CD14-positive monocyte (primary cell): ENCODE measurements at regions not wholly inside any gene's neighbourhood (a gene's known extent, or its start where the extent isn't known, plus 50 kb on each side); places are given as distances from the start of the nearest gene placed in this dataset.

Source experiments
- DNase-seq, 3 donors: peaks; one replicate each; pipeline ENCODE4 v3.0.0-alpha.2; 2011 to 2022
- H2AFZ ChIP-seq: 2 replicates; pipeline ENCODE4 v1.6.0; 2012; ENCODE audit warnings: mild to moderate bottlenecking, low read depth, low read length, inconsistent platforms; ENCODE audit not compliant: insufficient read depth, poor library complexity, severe bottlenecking
- H3K27ac ChIP-seq, 2 donors: 1 replicate in 1 of 2; 2 replicates in 1 of 2; pipeline ENCODE4 v1.5.1; 2012 to 2013; ENCODE audit warnings: low read length in 2 of 2, control low read depth in 1 of 2, inconsistent platforms in 1 of 2, low read depth in 1 of 2, mild to moderate bottlenecking in 1 of 2
- H3K27me3 ChIP-seq, 2 donors: one replicate each; pipeline versions ENCODE4 v1.6.0 to v1.6.1; 2011 to 2013; ENCODE audit warnings: low read length in 2 of 2; ENCODE audit not compliant: control insufficient read depth in 2 of 2, insufficient read depth in 2 of 2
- H3K36me3 ChIP-seq, 2 donors: replicated peaks in 1 of 2; 1 replicate in 1 of 2; 2 replicates in 1 of 2; pipeline versions ENCODE4 v1.5.1 to v1.6.1; 2012 to 2013; ENCODE audit warnings: low read length in 2 of 2, control low read depth in 1 of 2, inconsistent platforms in 1 of 2, mild to moderate bottlenecking in 1 of 2; ENCODE audit not compliant: insufficient read depth in 2 of 2, control insufficient read depth in 1 of 2
- H3K4me1 ChIP-seq, 2 donors: 1 replicate in 1 of 2; 2 replicates in 1 of 2; pipeline versions ENCODE4 v1.5.1 to v1.6.1; 2012 to 2013; ENCODE audit warnings: low read length in 2 of 2, control low read depth in 1 of 2, inconsistent platforms in 1 of 2, mild to moderate bottlenecking in 1 of 2, moderate library complexity in 1 of 2; ENCODE audit not compliant: insufficient read depth in 2 of 2, control insufficient read depth in 1 of 2
- H3K4me2 ChIP-seq: replicated peaks from 2 replicates; pipeline ENCODE3; 2012; ENCODE audit warnings: low read length, moderate library complexity, mild to moderate bottlenecking; ENCODE audit not compliant: poor library complexity, severe bottlenecking; ENCODE audit errors: extremely low read depth
- H3K4me3 ChIP-seq, 3 experiments: fragments of 200-600 bp in 1 of 3; sonication (generic) in 1 of 3; replicated peaks in 1 of 3; 1 replicate in 2 of 3; 2 replicates in 1 of 3; pipeline ENCODE4 v1.5.1; 2011 to 2013; ENCODE audit warnings: low read length in 3 of 3, mild to moderate bottlenecking in 3 of 3, control low read depth in 2 of 3, low read depth in 2 of 3, inconsistent platforms in 1 of 3, moderate library complexity in 1 of 3
- H3K79me2 ChIP-seq: 2 replicates; pipeline ENCODE4 v1.6.0; 2012; ENCODE audit warnings: mild to moderate bottlenecking, control low read depth, inconsistent platforms, low read length, moderate library complexity; ENCODE audit not compliant: insufficient read depth
- H3K9ac ChIP-seq: 2 replicates; pipeline ENCODE4 v1.6.0; 2017; ENCODE audit warnings: low read length, mild to moderate bottlenecking; ENCODE audit not compliant: insufficient read depth, poor library complexity, severe bottlenecking
- H3K9me3 ChIP-seq, 2 donors: replicated peaks in 1 of 2; 1 replicate in 1 of 2; 2 replicates in 1 of 2; pipeline versions ENCODE4 v1.5.1 to v1.6.1; 2012 to 2013; ENCODE audit warnings: low read length in 2 of 2, control low read depth in 1 of 2; ENCODE audit not compliant: control insufficient read depth in 1 of 2, insufficient read depth in 1 of 2
- H4K20me1 ChIP-seq: 2 replicates; pipeline ENCODE4 v1.6.0; 2012; ENCODE audit warnings: mild to moderate bottlenecking, low read length, control low read depth, moderate library complexity; ENCODE audit not compliant: insufficient read depth
- H3K27ac Mint-ChIP-seq, 7 donors: one replicate each; pipeline ENCODE4 v1.8.0; 2020; ENCODE audit warnings: mild to moderate bottlenecking in 7 of 7, mixed read lengths in 7 of 7, moderate library complexity in 6 of 7, inconsistent platforms in 2 of 7
- H3K27me3 Mint-ChIP-seq, 3 donors: one replicate each; pipeline ENCODE4 v1.8.0; 2021 to 2022; ENCODE audit warnings: low read depth in 3 of 3, mild to moderate bottlenecking in 3 of 3, mixed read lengths in 3 of 3, moderate library complexity in 3 of 3, inconsistent platforms in 1 of 3
- H3K36me3 Mint-ChIP-seq, 2 donors: one replicate each; pipeline ENCODE4 v1.8.0; 2020; ENCODE audit warnings: mixed read lengths in 2 of 2, inconsistent platforms in 1 of 2, mild to moderate bottlenecking in 1 of 2
- H3K4me1 Mint-ChIP-seq: one replicate; pipeline ENCODE4 v1.8.0; 2020; ENCODE audit warnings: mild to moderate bottlenecking, mixed read lengths
- H3K4me3 Mint-ChIP-seq, 2 donors: one replicate each; pipeline ENCODE4 v1.8.0; 2020; ENCODE audit warnings: mild to moderate bottlenecking in 2 of 2, mixed read lengths in 2 of 2, moderate library complexity in 1 of 2
- H3K9me3 Mint-ChIP-seq, 7 donors: one replicate each; pipeline ENCODE4 v1.8.0; 2020 to 2022; ENCODE audit warnings: mixed read lengths in 7 of 7, mild to moderate bottlenecking in 6 of 7, moderate library complexity in 6 of 7, inconsistent platforms in 2 of 7
- CTCF ChIP-seq: fragments of 200-600 bp; IDR thresholded peaks from one replicate; pipeline ENCODE4 v1.8.0; 2022; ENCODE audit warnings: antibody characterized with exemption, mild to moderate bottlenecking
- WGBS: methylation state at CpG from one replicate; pipeline ENCODE4 v1.1.5; 2013; ENCODE audit warnings: missing lambda C conversion rate; ENCODE audit not compliant: insufficient coverage; 5-methylcytosine and 5-hydroxymethylcytosine counted together
- intact Hi-C, 2 donors: fragments of 100-400 bp; cut with micrococcal nuclease; formaldehyde crosslinking; loops; one replicate each; pipeline versions ENCODE4 v1.15.0 to v1.15.1; 2023

GRCh38 chr2:236673126-236673822 lies 103.6 kb downstream of the ACKR3 start:
- Mint-ChIP-seq H3K9me3 (peaks cover 0 to 10% (median 0%) of the 10 kb centered on the region in 7 donors), H3K4me1 (no peaks in the 10 kb centered on the region), H3K27ac (no peak overlapping the region), H3K4me3 (no peak overlapping the region), H3K36me3 (no peaks in the 10 kb centered on the region), H3K27me3 (peaks cover 22 to 34% (median 29%) of the 10 kb centered on the region in 3 donors)
- H3K4me3 ChIP-seq, result no peak overlapping the region
- H3K4me2 ChIP-seq, result no peak overlapping the region
- no peak for TF ChIP-seq CTCF
- WGBS, result 82% methylated on average over 11 of the region's 14 CpGs
- H4K20me1 ChIP-seq, result no peaks in the 10 kb centered on the region
- H3K9ac ChIP-seq, result no peak overlapping the region
- no peaks in the 10 kb centered on the region for H3K4me1 ChIP-seq
- no peaks in the 10 kb centered on the region for H3K79me2 ChIP-seq
- no peaks in the 10 kb centered on the region for H3K36me3 ChIP-seq
- DNase-seq, result no peak
- intact Hi-C loops, result no loop called here
- no peak overlapping the region for H2AFZ ChIP-seq
- no peaks in the 10 kb centered on the region for H3K9me3 ChIP-seq
- no peak overlapping the region for H3K27ac ChIP-seq
- H3K27me3 ChIP-seq, result peaks cover 0 to 16% of the 10 kb centered on the region in 2 donors

- Mint-ChIP-seq H3K36me3 (no peaks in the 10 kb centered on the region), H3K27me3 (peaks cover 26 to 38% (median 32%) of the 10 kb centered on the region in 3 donors), H3K4me3 (no peak overlapping the region), H3K9me3 (peaks cover 0 to 8% (median 0%) of the 10 kb centered on the region in 7 donors), H3K27ac (no peak overlapping the region), H3K4me1 (no peaks in the 10 kb centered on the region)
- H3K27me3 ChIP-seq, result peaks cover 0 to 19% of the 10 kb centered on the region in 2 donors
- WGBS, result 96% methylated on average over 3 of the region's 4 CpGs
- DNase-seq, result no peak
- H3K27ac ChIP-seq, result no peak overlapping the region
- H3K9ac ChIP-seq, result no peak overlapping the region
- TF ChIP-seq CTCF, result no peak
- H3K4me3 ChIP-seq, result no peak overlapping the region
- H2AFZ ChIP-seq, result no peak overlapping the region
- no peaks in the 10 kb centered on the region for H3K4me1 ChIP-seq
- intact Hi-C loops, result no loop called here
- no peaks in the 10 kb centered on the region for H3K9me3 ChIP-seq
- no peaks in the 10 kb centered on the region for H3K36me3 ChIP-seq
- no peak overlapping the region for H3K4me2 ChIP-seq
- H4K20me1 ChIP-seq, result no peaks in the 10 kb centered on the region
- H3K79me2 ChIP-seq, result no peaks in the 10 kb centered on the region
Observed at GRCh38 chr2:236673823-236674185, 104.2 kb downstream of the ACKR3 start.
